ENCODE measurements at regions not wholly inside any gene's neighbourhood (a gene's known extent, or its start where the extent isn't known, plus 50 kb on each side); places are given as distances from the start of the nearest gene placed in this dataset.
"Not testable (repeated sequence)": the region's sequence is repeated elsewhere in the genome, so short reads cannot be mapped to it uniquely, and the experiment has no call there.

- FAIRE-seq = no peak
Measured at GRCh38 chr5:93236807-93237421, 344.1 kb downstream of the NR2F1-AS1 start.

GRCh38 chr5:93235761-93236160 lies 345.3 kb downstream of the NR2F1-AS1 start:
- no peak for DNase-seq (ENCODE audit: extremely low spot score, insufficient read length, low read depth)
- no peak for FAIRE-seq

More at GRCh38 chr5:93236807-93237421, 344.1 kb downstream of the NR2F1-AS1 start:
- DNase-seq (ENCODE audit: extremely low spot score, insufficient read length, low read depth) = no peak

GRCh38 chr5:93226202-93226735 lies 354.8 kb downstream of the NR2F1-AS1 start:
- FAIRE-seq (no peak), DNase-seq (ENCODE audit: extremely low spot score, insufficient read length, low read depth) (no peak)

GRCh38 chr5:93225748-93226147 lies 355.3 kb downstream of the NR2F1-AS1 start:
- DNase-seq (ENCODE audit: extremely low spot score, insufficient read length, low read depth) (no peak), FAIRE-seq (no peak)

GRCh38 chr5:93224624-93225023 lies 356.4 kb downstream of the NR2F1-AS1 start:
- DNase-seq (ENCODE audit: extremely low spot score, insufficient read length, low read depth) (no peak), FAIRE-seq (no peak)

GRCh38 chr5:93221773-93222172 lies 359.2 kb downstream of the NR2F1-AS1 start:
- DNase-seq (ENCODE audit: extremely low spot score, insufficient read length, low read depth) = no peak
- no peak for FAIRE-seq

GRCh38 chr5:93220431-93220830 lies 360.6 kb downstream of the NR2F1-AS1 start:
- FAIRE-seq (no peak), DNase-seq (ENCODE audit: extremely low spot score, insufficient read length, low read depth) (no peak)

GRCh38 chr5:93219641-93220145 lies 361.3 kb downstream of the NR2F1-AS1 start:
- DNase-seq (ENCODE audit: extremely low spot score, insufficient read length, low read depth) = no peak
- no peak for FAIRE-seq

- not testable (repeated sequence) for FAIRE-seq; DNase-seq (ENCODE audit: extremely low spot score, insufficient read length, low read depth)
Measured at GRCh38 chr5:93213111-93213794, 367.8 kb downstream of the NR2F1-AS1 start.

GRCh38 chr5:93209476-93209875 lies 371.5 kb downstream of the NR2F1-AS1 start:
- DNase-seq (ENCODE audit: extremely low spot score, insufficient read length, low read depth) (no peak), FAIRE-seq (no peak)

GRCh38 chr5:93208141-93208751 lies 372.8 kb downstream of the NR2F1-AS1 start:
- no peak for DNase-seq (ENCODE audit: extremely low spot score, insufficient read length, low read depth)
- FAIRE-seq = no peak

GRCh38 chr5:93206203-93206602 lies 374.8 kb downstream of the NR2F1-AS1 start:
- FAIRE-seq = no peak
- DNase-seq (ENCODE audit: extremely low spot score, insufficient read length, low read depth) = no peak

GRCh38 chr5:93201061-93201460 lies 380.0 kb downstream of the NR2F1-AS1 start:
- DNase-seq (ENCODE audit: extremely low spot score, insufficient read length, low read depth) = no peak
- no peak for FAIRE-seq

- FAIRE-seq (no peak), DNase-seq (ENCODE audit: extremely low spot score, insufficient read length, low read depth) (no peak)
Measured at GRCh38 chr5:93196986-93197385, 384.0 kb downstream of the NR2F1-AS1 start.

GRCh38 chr5:93193431-93194347 lies 387.3 kb downstream of the NR2F1-AS1 start:
- FAIRE-seq (no peak), DNase-seq (ENCODE audit: extremely low spot score, insufficient read length, low read depth) (no peak)

- FAIRE-seq (no peak), DNase-seq (ENCODE audit: extremely low spot score, insufficient read length, low read depth) (no peak)
Measured at GRCh38 chr5:93192683-93193082, 388.3 kb downstream of the NR2F1-AS1 start.

- DNase-seq (ENCODE audit: extremely low spot score, insufficient read length, low read depth) (no peak), FAIRE-seq (no peak)
Measured at GRCh38 chr5:93192087-93192486, 388.9 kb downstream of the NR2F1-AS1 start.

- DNase-seq (ENCODE audit: extremely low spot score, insufficient read length, low read depth) = no peak
- FAIRE-seq = no peak
Measured at GRCh38 chr5:93191035-93191817, 389.8 kb downstream of the NR2F1-AS1 start.

- no peak for FAIRE-seq
- no peak for DNase-seq (ENCODE audit: extremely low spot score, insufficient read length, low read depth)
Measured at GRCh38 chr5:93189707-93190120, 391.3 kb downstream of the NR2F1-AS1 start.
